HEK293 (cell line): ENCODE measurements at regions not wholly inside any gene's neighbourhood (a gene's known extent, or its start where the extent isn't known, plus 50 kb on each side); places are given as distances from the start of the nearest gene placed in this dataset.

Experiments
- CTCF ChIA-PET: fragments of 350-600 bp; formaldehyde crosslinking; extraction: SDS; loops from one replicate; lab custom pipeline; 2021; ENCODE audit warnings: antibody characterized with exemption; lab: Yijun Ruan, JAX
- POLR2A ChIA-PET: fragments of 300-600 bp; formaldehyde crosslinking; extraction: SDS; loops from one replicate; lab custom pipeline; 2020; ENCODE audit warnings: antibody characterized with exemption, inconsistent platforms; lab: Yijun Ruan, JAX
- H3K27ac ChIP-seq: fragments of 200-500 bp; sonication (Bioruptor generic); 2 replicates; pipeline ENCODE4 v1.5.1; 2014; ENCODE audit warnings: low read depth, low read length, control low read depth, inconsistent platforms; ENCODE audit errors: extremely low read depth
- H3K36me3 ChIP-seq, 2 experiments: fragments of 200-500 bp in 1 of 2; sonication (Bioruptor generic) in 1 of 2; 1 replicate in 1 of 2; 2 replicates in 1 of 2; pipeline ENCODE4 v1.5.1; 2014 to 2017; ENCODE audit warnings: inconsistent platforms in 2 of 2, low read length in 2 of 2; ENCODE audit not compliant: control insufficient read depth in 2 of 2, insufficient read depth in 1 of 2
- H3K4me1 ChIP-seq: fragments of 200-500 bp; sonication (Bioruptor generic); 2 replicates; pipeline ENCODE4 v1.5.1; 2014; ENCODE audit warnings: mild to moderate bottlenecking, low read length, inconsistent platforms; ENCODE audit not compliant: control insufficient read depth, insufficient read depth
- H3K4me3 ChIP-seq: 2 replicates; pipeline ENCODE4 v1.5.1; 2011; ENCODE audit warnings: low read depth, mild to moderate bottlenecking, control low read depth, low read length, moderate library complexity
- H3K9me3 ChIP-seq: fragments of 200-500 bp; sonication (Bioruptor generic); 2 replicates; pipeline ENCODE4 v1.5.1; 2014; ENCODE audit warnings: low read depth, low read length, inconsistent platforms; ENCODE audit not compliant: control insufficient read depth, insufficient read depth
- EGR2 ChIP-seq: fragments of 450-650 bp; formaldehyde crosslinking; IDR thresholded peaks from 2 replicates; pipeline ENCODE4 v1.5.1; 2016; ENCODE audit warnings: low read depth, missing biosample characterization, missing genetic modification characterization
- GFI1B ChIP-seq: fragments of 450-650 bp; formaldehyde crosslinking; IDR thresholded peaks from 2 replicates; pipeline ENCODE4 v1.5.1; 2016; ENCODE audit warnings: missing biosample characterization, missing genetic modification characterization
- IKZF3 ChIP-seq: fragments of 450-650 bp; IDR thresholded peaks from 2 replicates; pipeline ENCODE4 v1.5.0; 2018; ENCODE audit warnings: missing biosample characterization, mild to moderate bottlenecking, missing genetic modification characterization, moderate library complexity
- OSR2 ChIP-seq: fragments of 450-650 bp; formaldehyde crosslinking; IDR thresholded peaks from 2 replicates; pipeline ENCODE4 v1.5.1; 2016; ENCODE audit warnings: missing biosample characterization, missing genetic modification characterization
- SALL2 ChIP-seq: fragments of 450-650 bp; formaldehyde crosslinking; IDR thresholded peaks from 2 replicates; pipeline ENCODE4 v1.5.0; 2017; ENCODE audit warnings: missing biosample characterization, mild to moderate bottlenecking, missing genetic modification characterization, borderline replicate concordance
- TRIM28 ChIP-seq: IDR thresholded peaks from 2 replicates; pipeline ENCODE4 v1.6.1; 2011; ENCODE audit warnings: low read length, control low read depth, borderline replicate concordance
- ZBTB6 ChIP-seq: fragments of 450-650 bp; formaldehyde crosslinking; IDR thresholded peaks from 2 replicates; pipeline ENCODE4 v1.5.1; 2017; ENCODE audit warnings: missing biosample characterization, missing genetic modification characterization
- ZFP37 ChIP-seq: fragments of 450-650 bp; formaldehyde crosslinking; IDR thresholded peaks from 2 replicates; pipeline ENCODE4 v1.5.1; 2016; ENCODE audit warnings: missing biosample characterization, missing genetic modification characterization
- ZNF112 ChIP-seq: fragments of 450-650 bp; formaldehyde crosslinking; IDR thresholded peaks from 2 replicates; pipeline ENCODE4 v1.5.0; 2017; ENCODE audit warnings: missing biosample characterization, missing genetic modification characterization
- ZNF121 ChIP-seq: fragments of 450-650 bp; formaldehyde crosslinking; IDR thresholded peaks from 2 replicates; pipeline ENCODE4 v1.5.1; 2016; ENCODE audit warnings: missing biosample characterization, missing genetic modification characterization
- ZNF138 ChIP-seq: fragments of 450-650 bp; formaldehyde crosslinking; IDR thresholded peaks from 2 replicates; pipeline ENCODE4 v1.5.1; 2016; ENCODE audit warnings: missing biosample characterization, missing genetic modification characterization, borderline replicate concordance
- ZNF184 ChIP-seq: fragments of 450-650 bp; IDR thresholded peaks from 2 replicates; pipeline ENCODE4 v1.5.1; 2018; ENCODE audit warnings: missing biosample characterization, mild to moderate bottlenecking, missing genetic modification characterization
- ZNF239 ChIP-seq: fragments of 450-650 bp; formaldehyde crosslinking; IDR thresholded peaks from 2 replicates; pipeline ENCODE4 v1.5.1; 2016; ENCODE audit warnings: missing biosample characterization, missing genetic modification characterization
- ZNF302 ChIP-seq: fragments of 450-650 bp; formaldehyde crosslinking; IDR thresholded peaks from 2 replicates; pipeline ENCODE4 v1.5.1; 2016; ENCODE audit warnings: missing biosample characterization, missing genetic modification characterization, low read depth
- ZNF311 ChIP-seq: fragments of 450-650 bp; formaldehyde crosslinking; IDR thresholded peaks from 2 replicates; pipeline ENCODE4 v1.5.1; 2017; ENCODE audit warnings: missing biosample characterization, missing genetic modification characterization, borderline replicate concordance
- ZNF391 ChIP-seq: fragments of 450-650 bp; formaldehyde crosslinking; IDR thresholded peaks from 2 replicates; pipeline ENCODE4 v1.5.1; 2016; ENCODE audit warnings: low read depth, missing biosample characterization, missing genetic modification characterization, borderline replicate concordance
- ZNF398 ChIP-seq: fragments of 450-650 bp; formaldehyde crosslinking; IDR thresholded peaks from 2 replicates; pipeline ENCODE4 v1.5.1; 2017; ENCODE audit warnings: missing biosample characterization, missing genetic modification characterization
- ZNF558 ChIP-seq: fragments of 450-650 bp; formaldehyde crosslinking; IDR thresholded peaks from 2 replicates; pipeline ENCODE4 v1.5.1; 2016; ENCODE audit warnings: missing biosample characterization, missing genetic modification characterization
- ZNF585B ChIP-seq: fragments of 450-650 bp; formaldehyde crosslinking; IDR thresholded peaks from 2 replicates; pipeline ENCODE4 v1.5.1; 2016; ENCODE audit warnings: missing biosample characterization, missing genetic modification characterization
- ZNF707 ChIP-seq: fragments of 450-650 bp; formaldehyde crosslinking; IDR thresholded peaks from 2 replicates; pipeline ENCODE4 v1.5.1; 2016; ENCODE audit warnings: missing biosample characterization, missing genetic modification characterization
- TF ChIP-seq, protein P1 (sequence below): fragments of 450-650 bp; formaldehyde crosslinking; IDR thresholded peaks from 2 replicates; pipeline ENCODE4 v1.5.1; 2016; ENCODE audit warnings: missing biosample characterization, missing genetic modification characterization
- TF ChIP-seq, protein P2 (sequence below): fragments of 450-650 bp; formaldehyde crosslinking; IDR thresholded peaks from 2 replicates; pipeline ENCODE4 v1.5.1; 2016; ENCODE audit warnings: missing biosample characterization, missing genetic modification characterization
- TF ChIP-seq, protein P3 (sequence below): fragments of 450-650 bp; formaldehyde crosslinking; IDR thresholded peaks from 2 replicates; pipeline ENCODE4 v1.5.1; 2016; ENCODE audit warnings: missing biosample characterization, missing genetic modification characterization, borderline replicate concordance
- TF ChIP-seq, protein P4 (sequence below): fragments of 450-650 bp; formaldehyde crosslinking; IDR thresholded peaks from 2 replicates; pipeline ENCODE4 v1.5.0; 2017; ENCODE audit warnings: missing biosample characterization, missing genetic modification characterization, borderline replicate concordance

DNA sequence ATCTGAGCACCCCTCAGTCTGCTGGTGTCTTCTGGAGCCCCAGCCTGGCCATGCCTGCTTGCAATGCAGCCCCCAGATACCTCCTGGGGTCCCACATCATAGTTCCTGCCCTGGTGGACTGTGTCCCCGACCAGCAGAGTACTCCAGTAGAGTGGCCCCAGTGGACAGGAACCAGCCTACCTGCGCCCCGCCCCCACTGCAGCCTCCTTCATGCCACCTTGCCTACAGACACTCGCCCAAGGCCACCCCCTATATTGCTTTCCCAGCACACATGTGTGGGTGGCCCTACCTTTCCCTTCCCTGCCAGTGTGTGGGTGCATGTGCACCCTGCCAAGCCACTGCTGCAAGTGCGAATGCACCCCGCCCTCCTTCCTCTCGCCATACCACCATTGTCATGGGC lies 204.0 kb downstream of the EDN1 start:
- Histone ChIP-seq H3K36me3 (no peaks in the 10 kb centered on the region), H3K4me1 (no peaks in the 10 kb centered on the region), H3K9me3 (no peaks in the 10 kb centered on the region), H3K4me3 (no peak overlapping the region), H3K27ac (no peak overlapping the region)
- TF ChIP-seq, protein P1, sequence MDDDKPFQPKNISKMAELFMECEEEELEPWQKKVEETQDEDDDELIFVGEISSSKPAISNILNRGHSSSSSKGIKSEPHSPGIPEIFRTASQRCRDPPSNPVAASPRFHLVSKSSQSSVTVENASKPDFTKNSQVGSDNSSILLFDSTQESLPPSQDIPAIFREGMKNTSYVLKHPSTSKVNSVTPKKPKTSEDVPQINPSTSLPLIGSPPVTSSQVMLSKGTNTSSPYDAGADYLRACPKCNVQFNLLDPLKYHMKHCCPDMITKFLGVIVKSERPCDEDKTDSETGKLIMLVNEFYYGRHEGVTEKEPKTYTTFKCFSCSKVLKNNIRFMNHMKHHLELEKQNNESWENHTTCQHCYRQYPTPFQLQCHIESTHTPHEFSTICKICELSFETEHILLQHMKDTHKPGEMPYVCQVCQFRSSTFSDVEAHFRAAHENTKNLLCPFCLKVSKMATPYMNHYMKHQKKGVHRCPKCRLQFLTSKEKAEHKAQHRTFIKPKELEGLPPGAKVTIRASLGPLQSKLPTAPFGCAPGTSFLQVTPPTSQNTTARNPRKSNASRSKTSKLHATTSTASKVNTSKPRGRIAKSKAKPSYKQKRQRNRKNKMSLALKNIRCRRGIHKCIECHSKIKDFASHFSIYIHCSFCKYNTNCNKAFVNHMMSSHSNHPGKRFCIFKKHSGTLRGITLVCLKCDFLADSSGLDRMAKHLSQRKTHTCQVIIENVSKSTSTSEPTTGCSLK (tag by site-specific recombination), result no peak
- no peak for TF ChIP-seq GFI1B
- TF ChIP-seq ZNF138 (tag by site-specific recombination), result no peak
- TF ChIP-seq SALL2 (tag by site-specific recombination), result no peak
- TF ChIP-seq ZNF121, result no peak
- TF ChIP-seq ZNF398, result no peak
- no peak for TF ChIP-seq IKZF3 (tag by site-specific recombination)
- TF ChIP-seq ZNF391 (tag by site-specific recombination), result no peak
- TF ChIP-seq ZNF311 (tag by site-specific recombination), result no peak
- TF ChIP-seq OSR2 (tag by site-specific recombination), result no peak
- ChIA-PET POLR2A (no interaction called here), CTCF (interaction anchor here (0.5 to 2.5 kb wide), 2 partner anchors 11 to 107 kb away, joined by 3 to 9 read pairs; no protein-coding TSS in a partner anchor)

GRCh38 chr6:12501990-12502389 lies 211.8 kb downstream of the EDN1 start:
- Histone ChIP-seq H3K36me3 (no peaks in the 10 kb centered on the region), H3K4me1 (no peaks in the 10 kb centered on the region), H3K9me3 (no peaks in the 10 kb centered on the region), H3K27ac (no peak overlapping the region), H3K4me3 (no peak overlapping the region)
- ChIA-PET CTCF (interaction anchor here (0.7 to 4.1 kb wide), 5 partner anchors 19 to 918 kb away, joined by 3 to 44 read pairs (median 3); partner anchors contain the start of gene EDN1), POLR2A (no interaction called here)
- TF ChIP-seq, protein P2, sequence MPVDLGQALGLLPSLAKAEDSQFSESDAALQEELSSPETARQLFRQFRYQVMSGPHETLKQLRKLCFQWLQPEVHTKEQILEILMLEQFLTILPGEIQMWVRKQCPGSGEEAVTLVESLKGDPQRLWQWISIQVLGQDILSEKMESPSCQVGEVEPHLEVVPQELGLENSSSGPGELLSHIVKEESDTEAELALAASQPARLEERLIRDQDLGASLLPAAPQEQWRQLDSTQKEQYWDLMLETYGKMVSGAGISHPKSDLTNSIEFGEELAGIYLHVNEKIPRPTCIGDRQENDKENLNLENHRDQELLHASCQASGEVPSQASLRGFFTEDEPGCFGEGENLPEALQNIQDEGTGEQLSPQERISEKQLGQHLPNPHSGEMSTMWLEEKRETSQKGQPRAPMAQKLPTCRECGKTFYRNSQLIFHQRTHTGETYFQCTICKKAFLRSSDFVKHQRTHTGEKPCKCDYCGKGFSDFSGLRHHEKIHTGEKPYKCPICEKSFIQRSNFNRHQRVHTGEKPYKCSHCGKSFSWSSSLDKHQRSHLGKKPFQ, result no peak
- no peak for TF ChIP-seq TRIM28
- no peak for TF ChIP-seq ZNF585B
- no peak for TF ChIP-seq ZBTB6 (tag by site-specific recombination)
- TF ChIP-seq, protein P3, sequence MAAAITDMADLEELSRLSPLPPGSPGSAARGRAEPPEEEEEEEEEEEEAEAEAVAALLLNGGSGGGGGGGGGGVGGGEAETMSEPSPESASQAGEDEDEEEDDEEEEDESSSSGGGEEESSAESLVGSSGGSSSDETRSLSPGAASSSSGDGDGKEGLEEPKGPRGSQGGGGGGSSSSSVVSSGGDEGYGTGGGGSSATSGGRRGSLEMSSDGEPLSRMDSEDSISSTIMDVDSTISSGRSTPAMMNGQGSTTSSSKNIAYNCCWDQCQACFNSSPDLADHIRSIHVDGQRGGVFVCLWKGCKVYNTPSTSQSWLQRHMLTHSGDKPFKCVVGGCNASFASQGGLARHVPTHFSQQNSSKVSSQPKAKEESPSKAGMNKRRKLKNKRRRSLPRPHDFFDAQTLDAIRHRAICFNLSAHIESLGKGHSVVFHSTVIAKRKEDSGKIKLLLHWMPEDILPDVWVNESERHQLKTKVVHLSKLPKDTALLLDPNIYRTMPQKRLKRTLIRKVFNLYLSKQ, result no peak
- TF ChIP-seq EGR2, result no peak
- no peak for TF ChIP-seq ZNF707 (tag by site-specific recombination)
- TF ChIP-seq ZNF184 (tag by site-specific recombination), result no peak
- no peak for TF ChIP-seq ZNF302
- no peak for TF ChIP-seq ZNF112
- no peak for TF ChIP-seq ZNF239 (tag by site-specific recombination)
- TF ChIP-seq, protein P4, sequence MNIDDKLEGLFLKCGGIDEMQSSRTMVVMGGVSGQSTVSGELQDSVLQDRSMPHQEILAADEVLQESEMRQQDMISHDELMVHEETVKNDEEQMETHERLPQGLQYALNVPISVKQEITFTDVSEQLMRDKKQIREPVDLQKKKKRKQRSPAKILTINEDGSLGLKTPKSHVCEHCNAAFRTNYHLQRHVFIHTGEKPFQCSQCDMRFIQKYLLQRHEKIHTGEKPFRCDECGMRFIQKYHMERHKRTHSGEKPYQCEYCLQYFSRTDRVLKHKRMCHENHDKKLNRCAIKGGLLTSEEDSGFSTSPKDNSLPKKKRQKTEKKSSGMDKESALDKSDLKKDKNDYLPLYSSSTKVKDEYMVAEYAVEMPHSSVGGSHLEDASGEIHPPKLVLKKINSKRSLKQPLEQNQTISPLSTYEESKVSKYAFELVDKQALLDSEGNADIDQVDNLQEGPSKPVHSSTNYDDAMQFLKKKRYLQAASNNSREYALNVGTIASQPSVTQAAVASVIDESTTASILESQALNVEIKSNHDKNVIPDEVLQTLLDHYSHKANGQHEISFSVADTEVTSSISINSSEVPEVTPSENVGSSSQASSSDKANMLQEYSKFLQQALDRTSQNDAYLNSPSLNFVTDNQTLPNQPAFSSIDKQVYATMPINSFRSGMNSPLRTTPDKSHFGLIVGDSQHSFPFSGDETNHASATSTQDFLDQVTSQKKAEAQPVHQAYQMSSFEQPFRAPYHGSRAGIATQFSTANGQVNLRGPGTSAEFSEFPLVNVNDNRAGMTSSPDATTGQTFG (tag by site-specific recombination), result no peak
- no peak for TF ChIP-seq SALL2 (tag by site-specific recombination)
- no peak for TF ChIP-seq ZNF558 (tag by site-specific recombination)
- no peak for TF ChIP-seq ZFP37 (tag by site-specific recombination)
